SK-N-SH (cell line): ENCODE measurements at regions not wholly inside any gene's neighbourhood (a gene's known extent, or its start where the extent isn't known, plus 50 kb on each side); places are given as distances from the start of the nearest gene placed in this dataset.

Experiments used
- ELF1 ChIP-seq: IDR thresholded peaks from 2 replicates; pipeline ENCODE4 v1.4.0; 2012
- MAX ChIP-seq: IDR thresholded peaks from 2 replicates; pipeline ENCODE4 v1.4.0; 2012; ENCODE audit warnings: low read depth
- MEF2A ChIP-seq: IDR thresholded peaks from 2 replicates; pipeline ENCODE4 v1.4.0; 2012; ENCODE audit warnings: low read depth, borderline replicate concordance
- RAD21 ChIP-seq: IDR thresholded peaks from 2 replicates; pipeline ENCODE4 v1.6.1; 2012; ENCODE audit warnings: mild to moderate bottlenecking, low read length
- TAF1 ChIP-seq: IDR thresholded peaks from 2 replicates; pipeline ENCODE4 v1.6.1; 2012; ENCODE audit warnings: low read depth, mild to moderate bottlenecking, low read length, moderate library complexity, borderline replicate concordance
- YY1 ChIP-seq: IDR thresholded peaks from 2 replicates; pipeline ENCODE4 v1.4.0; 2012; ENCODE audit warnings: low read depth, mild to moderate bottlenecking
- TF ChIP-seq, protein P1 (sequence below): fragments of 200-600 bp; sonication (generic); IDR thresholded peaks from 2 replicates; pipeline ENCODE4 v1.6.1; 2017; ENCODE audit warnings: antibody characterized with exemption, mild to moderate bottlenecking, moderate library complexity
- TF ChIP-seq, protein P2 (sequence below): fragments of 150-350 bp; IDR thresholded peaks from 2 replicates; pipeline ENCODE4 v1.6.1; 2016; ENCODE audit warnings: mild to moderate bottlenecking, low read depth, low read length
- TF ChIP-seq, protein P3 (sequence below): IDR thresholded peaks from 2 replicates; pipeline ENCODE4 v1.6.1; 2012; ENCODE audit warnings: mild to moderate bottlenecking, low read depth, low read length, moderate library complexity

DNA sequence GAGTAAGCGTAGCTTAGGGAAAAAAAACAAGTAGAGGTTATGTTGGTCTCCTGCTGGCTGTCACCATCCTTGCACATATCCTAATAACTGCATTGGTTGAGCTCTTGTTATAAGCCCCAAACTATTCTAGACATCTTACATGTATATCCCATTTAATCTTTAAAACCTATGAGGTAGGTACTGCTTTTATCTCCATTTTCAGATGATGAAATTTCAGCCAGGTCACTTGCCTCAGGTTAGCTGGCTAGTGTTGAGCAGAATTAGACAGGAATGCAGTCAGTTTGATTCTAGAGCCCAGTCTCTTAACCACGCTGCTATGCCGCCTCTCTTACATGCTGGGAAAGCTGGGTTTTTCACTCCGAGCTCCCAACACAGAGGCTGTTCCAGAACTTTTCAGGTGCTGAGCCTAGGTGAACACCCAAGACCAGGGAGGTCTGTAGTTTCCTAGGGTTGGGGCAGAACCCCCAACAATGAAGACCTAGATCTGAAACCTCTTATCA lies 269.9 kb upstream of the RGS6 start:
- TF ChIP-seq, protein P1, sequence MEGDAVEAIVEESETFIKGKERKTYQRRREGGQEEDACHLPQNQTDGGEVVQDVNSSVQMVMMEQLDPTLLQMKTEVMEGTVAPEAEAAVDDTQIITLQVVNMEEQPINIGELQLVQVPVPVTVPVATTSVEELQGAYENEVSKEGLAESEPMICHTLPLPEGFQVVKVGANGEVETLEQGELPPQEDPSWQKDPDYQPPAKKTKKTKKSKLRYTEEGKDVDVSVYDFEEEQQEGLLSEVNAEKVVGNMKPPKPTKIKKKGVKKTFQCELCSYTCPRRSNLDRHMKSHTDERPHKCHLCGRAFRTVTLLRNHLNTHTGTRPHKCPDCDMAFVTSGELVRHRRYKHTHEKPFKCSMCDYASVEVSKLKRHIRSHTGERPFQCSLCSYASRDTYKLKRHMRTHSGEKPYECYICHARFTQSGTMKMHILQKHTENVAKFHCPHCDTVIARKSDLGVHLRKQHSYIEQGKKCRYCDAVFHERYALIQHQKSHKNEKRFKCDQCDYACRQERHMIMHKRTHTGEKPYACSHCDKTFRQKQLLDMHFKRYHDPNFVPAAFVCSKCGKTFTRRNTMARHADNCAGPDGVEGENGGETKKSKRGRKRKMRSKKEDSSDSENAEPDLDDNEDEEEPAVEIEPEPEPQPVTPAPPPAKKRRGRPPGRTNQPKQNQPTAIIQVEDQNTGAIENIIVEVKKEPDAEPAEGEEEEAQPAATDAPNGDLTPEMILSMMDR, result no peak
- no peak for TF ChIP-seq YY1
- no peak for TF ChIP-seq RAD21
- TF ChIP-seq MAX, result no peak
- no peak for TF ChIP-seq MEF2A
- TF ChIP-seq, protein P2, sequence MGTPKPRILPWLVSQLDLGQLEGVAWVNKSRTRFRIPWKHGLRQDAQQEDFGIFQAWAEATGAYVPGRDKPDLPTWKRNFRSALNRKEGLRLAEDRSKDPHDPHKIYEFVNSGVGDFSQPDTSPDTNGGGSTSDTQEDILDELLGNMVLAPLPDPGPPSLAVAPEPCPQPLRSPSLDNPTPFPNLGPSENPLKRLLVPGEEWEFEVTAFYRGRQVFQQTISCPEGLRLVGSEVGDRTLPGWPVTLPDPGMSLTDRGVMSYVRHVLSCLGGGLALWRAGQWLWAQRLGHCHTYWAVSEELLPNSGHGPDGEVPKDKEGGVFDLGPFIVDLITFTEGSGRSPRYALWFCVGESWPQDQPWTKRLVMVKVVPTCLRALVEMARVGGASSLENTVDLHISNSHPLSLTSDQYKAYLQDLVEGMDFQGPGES, result no peak
- no peak for TF ChIP-seq ELF1
- TF ChIP-seq TAF1, result no peak
- TF ChIP-seq, protein P3, sequence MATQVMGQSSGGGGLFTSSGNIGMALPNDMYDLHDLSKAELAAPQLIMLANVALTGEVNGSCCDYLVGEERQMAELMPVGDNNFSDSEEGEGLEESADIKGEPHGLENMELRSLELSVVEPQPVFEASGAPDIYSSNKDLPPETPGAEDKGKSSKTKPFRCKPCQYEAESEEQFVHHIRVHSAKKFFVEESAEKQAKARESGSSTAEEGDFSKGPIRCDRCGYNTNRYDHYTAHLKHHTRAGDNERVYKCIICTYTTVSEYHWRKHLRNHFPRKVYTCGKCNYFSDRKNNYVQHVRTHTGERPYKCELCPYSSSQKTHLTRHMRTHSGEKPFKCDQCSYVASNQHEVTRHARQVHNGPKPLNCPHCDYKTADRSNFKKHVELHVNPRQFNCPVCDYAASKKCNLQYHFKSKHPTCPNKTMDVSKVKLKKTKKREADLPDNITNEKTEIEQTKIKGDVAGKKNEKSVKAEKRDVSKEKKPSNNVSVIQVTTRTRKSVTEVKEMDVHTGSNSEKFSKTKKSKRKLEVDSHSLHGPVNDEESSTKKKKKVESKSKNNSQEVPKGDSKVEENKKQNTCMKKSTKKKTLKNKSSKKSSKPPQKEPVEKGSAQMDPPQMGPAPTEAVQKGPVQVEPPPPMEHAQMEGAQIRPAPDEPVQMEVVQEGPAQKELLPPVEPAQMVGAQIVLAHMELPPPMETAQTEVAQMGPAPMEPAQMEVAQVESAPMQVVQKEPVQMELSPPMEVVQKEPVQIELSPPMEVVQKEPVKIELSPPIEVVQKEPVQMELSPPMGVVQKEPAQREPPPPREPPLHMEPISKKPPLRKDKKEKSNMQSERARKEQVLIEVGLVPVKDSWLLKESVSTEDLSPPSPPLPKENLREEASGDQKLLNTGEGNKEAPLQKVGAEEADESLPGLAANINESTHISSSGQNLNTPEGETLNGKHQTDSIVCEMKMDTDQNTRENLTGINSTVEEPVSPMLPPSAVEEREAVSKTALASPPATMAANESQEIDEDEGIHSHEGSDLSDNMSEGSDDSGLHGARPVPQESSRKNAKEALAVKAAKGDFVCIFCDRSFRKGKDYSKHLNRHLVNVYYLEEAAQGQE, result no peak
